WTC11 (cell line): ENCODE measurements at regions not wholly inside any gene's neighbourhood (a gene's known extent, or its start where the extent isn't known, plus 50 kb on each side); places are given as distances from the start of the nearest gene placed in this dataset.

ENCODE experiments used
- ATAC-seq: fragments of 200-7000 bp; cut with Tn5 transposase; 2 replicates; pipeline ENCODE4 v1.10.0; 2021; ENCODE audit warnings: mild to moderate bottlenecking, moderate library complexity
- CTCF ChIA-PET: fragments of 300-600 bp; sonication (Branson Sonifier 250); formaldehyde crosslinking; loops from one replicate; lab custom pipeline; 2021; ENCODE audit warnings: antibody characterized with exemption; lab: Charles Lee
- POLR2A ChIA-PET: fragments of 350-600 bp; sonication (Branson Sonifier 250); formaldehyde crosslinking; loops from one replicate; lab custom pipeline; 2021; ENCODE audit warnings: antibody characterized with exemption; lab: Charles Lee
- DNase-seq: peaks from one replicate; pipeline ENCODE4 v3.0.0; 2021; ENCODE audit warnings: low spot score
- H3K27ac Mint-ChIP-seq: 2 replicates; pipeline ENCODE4 v1.8.0; 2021; ENCODE audit warnings: mixed read lengths
- H3K27me3 Mint-ChIP-seq: 2 replicates; pipeline ENCODE4 v1.8.0; 2021; ENCODE audit warnings: low read depth, mild to moderate bottlenecking, moderate library complexity, mixed read lengths
- H3K36me3 Mint-ChIP-seq: 2 replicates; pipeline ENCODE4 v1.8.0; 2021; ENCODE audit warnings: mixed read lengths
- H3K4me1 Mint-ChIP-seq: 2 replicates; pipeline ENCODE4 v1.8.0; 2022; ENCODE audit warnings: mixed read lengths
- H3K4me3 Mint-ChIP-seq: 2 replicates; pipeline ENCODE4 v1.8.0; 2021; ENCODE audit warnings: mild to moderate bottlenecking, moderate library complexity, mixed read lengths
- H3K9me3 Mint-ChIP-seq: 2 replicates; pipeline ENCODE4 v1.8.0; 2021; ENCODE audit warnings: mixed read lengths
- AFF4 ChIP-seq: sonication (generic); formaldehyde crosslinking; IDR thresholded peaks from 2 replicates; pipeline ENCODE4 v1.8.1; 2023; ENCODE audit warnings: mild to moderate bottlenecking, missing genetic modification reagents, borderline replicate concordance
- CREB1 ChIP-seq: sonication (generic); formaldehyde crosslinking; IDR thresholded peaks from 2 replicates; pipeline ENCODE4 v1.8.0; 2023; ENCODE audit warnings: mild to moderate bottlenecking, missing genetic modification reagents
- CREM ChIP-seq: sonication (generic); formaldehyde crosslinking; IDR thresholded peaks from 2 replicates; pipeline ENCODE4 v1.8.1; 2022; ENCODE audit warnings: mild to moderate bottlenecking, missing genetic modification reagents, moderate library complexity
- E2F5 ChIP-seq: sonication (generic); formaldehyde crosslinking; IDR thresholded peaks from 2 replicates; pipeline ENCODE4 v1.8.1; 2022; ENCODE audit warnings: mild to moderate bottlenecking, moderate library complexity, missing genetic modification reagents
- ELF4 ChIP-seq: sonication (generic); formaldehyde crosslinking; IDR thresholded peaks from 2 replicates; pipeline ENCODE4 v1.8.1; 2022; ENCODE audit warnings: low read depth, mild to moderate bottlenecking, moderate library complexity, missing genetic modification reagents
- EMX1 ChIP-seq: fragments of 250-450 bp; sonication (Bioruptor Pico); IDR thresholded peaks from 2 replicates; pipeline ENCODE4 v1.8.0; 2021; ENCODE audit warnings: mild to moderate bottlenecking
- ETV6 ChIP-seq: sonication (generic); formaldehyde crosslinking; IDR thresholded peaks from 2 replicates; pipeline ENCODE4 v1.8.1; 2022; ENCODE audit warnings: mild to moderate bottlenecking, missing genetic modification reagents
- FOXJ3 ChIP-seq: sonication (generic); formaldehyde crosslinking; IDR thresholded peaks from 2 replicates; pipeline ENCODE4 v1.9.0; 2021; ENCODE audit warnings: missing genetic modification reagents, mild to moderate bottlenecking, borderline replicate concordance
- FOXP1 ChIP-seq: sonication (generic); formaldehyde crosslinking; IDR thresholded peaks from 2 replicates; pipeline ENCODE4 v1.8.0; 2022; ENCODE audit warnings: missing genetic modification reagents, mild to moderate bottlenecking, moderate library complexity, borderline replicate concordance
- GRHL2 ChIP-seq: fragments of 250-450 bp; sonication (Bioruptor Pico); IDR thresholded peaks from 2 replicates; pipeline ENCODE4 v1.8.0; 2022; ENCODE audit warnings: mild to moderate bottlenecking, moderate library complexity; ENCODE audit not compliant: insufficient replicate concordance, severe bottlenecking
- MLX ChIP-seq: sonication (generic); formaldehyde crosslinking; IDR thresholded peaks from 2 replicates; pipeline ENCODE4 v1.8.1; 2023; ENCODE audit warnings: mild to moderate bottlenecking, missing genetic modification reagents, moderate library complexity
- NFYB ChIP-seq: sonication (generic); formaldehyde crosslinking; conservative IDR thresholded peaks from 2 replicates; pipeline ENCODE4 v1.8.0; 2022; ENCODE audit warnings: low read depth, missing genetic modification reagents
- NR1H2 ChIP-seq: sonication (generic); formaldehyde crosslinking; IDR thresholded peaks from 2 replicates; pipeline ENCODE4 v1.9.0; 2021; ENCODE audit warnings: mild to moderate bottlenecking, moderate library complexity, missing genetic modification reagents
- SMAD3 ChIP-seq: sonication (generic); formaldehyde crosslinking; IDR thresholded peaks from 2 replicates; pipeline ENCODE4 v1.8.0; 2022; ENCODE audit warnings: missing genetic modification reagents, mild to moderate bottlenecking, borderline replicate concordance
- SOX15 ChIP-seq: fragments of 250-450 bp; sonication (Bioruptor Pico); IDR thresholded peaks from 2 replicates; pipeline ENCODE4 v1.9.0; 2021; ENCODE audit warnings: mild to moderate bottlenecking
- TEAD4 ChIP-seq: sonication (generic); formaldehyde crosslinking; IDR thresholded peaks from 2 replicates; pipeline ENCODE4 v1.8.0; 2022; ENCODE audit warnings: mild to moderate bottlenecking, missing genetic modification reagents
- ZNF232 ChIP-seq: sonication (generic); formaldehyde crosslinking; IDR thresholded peaks from 2 replicates; pipeline ENCODE4 v1.8.0; 2022; ENCODE audit warnings: mild to moderate bottlenecking, missing genetic modification reagents
- ZNF396 ChIP-seq: fragments of 250-450 bp; sonication (Bioruptor Pico); IDR thresholded peaks from 2 replicates; pipeline ENCODE4 v1.8.0; 2021; ENCODE audit warnings: mild to moderate bottlenecking, moderate library complexity, borderline replicate concordance
- ZNF423 ChIP-seq: fragments of 250-450 bp; sonication (Bioruptor Pico); IDR thresholded peaks from 2 replicates; pipeline ENCODE4 v2.1.2; 2022; ENCODE audit warnings: mild to moderate bottlenecking, moderate library complexity
- ZNF671 ChIP-seq: fragments of 250-450 bp; sonication (Bioruptor Pico); IDR thresholded peaks from 2 replicates; pipeline ENCODE4 v1.8.0; 2021; ENCODE audit warnings: mild to moderate bottlenecking
- ZSCAN18 ChIP-seq: fragments of 250-450 bp; sonication (Bioruptor Pico); IDR thresholded peaks from 2 replicates; pipeline ENCODE4 v2.1.2; 2022; ENCODE audit warnings: mild to moderate bottlenecking, moderate library complexity
- TF ChIP-seq, protein P1 (sequence below): sonication (generic); formaldehyde crosslinking; conservative IDR thresholded peaks from 2 replicates; pipeline ENCODE4 v1.8.1; 2023; ENCODE audit warnings: mild to moderate bottlenecking, low read depth, missing genetic modification reagents, moderate library complexity
- TF ChIP-seq, protein P2 (sequence below): sonication (generic); formaldehyde crosslinking; IDR thresholded peaks from 2 replicates; pipeline ENCODE4 v1.8.0; 2022; ENCODE audit warnings: mild to moderate bottlenecking, missing genetic modification reagents
- TF ChIP-seq, protein P3 (sequence below): sonication (generic); formaldehyde crosslinking; IDR thresholded peaks from 2 replicates; pipeline ENCODE4 v1.8.1; 2023; ENCODE audit warnings: mild to moderate bottlenecking, missing genetic modification reagents

DNA sequence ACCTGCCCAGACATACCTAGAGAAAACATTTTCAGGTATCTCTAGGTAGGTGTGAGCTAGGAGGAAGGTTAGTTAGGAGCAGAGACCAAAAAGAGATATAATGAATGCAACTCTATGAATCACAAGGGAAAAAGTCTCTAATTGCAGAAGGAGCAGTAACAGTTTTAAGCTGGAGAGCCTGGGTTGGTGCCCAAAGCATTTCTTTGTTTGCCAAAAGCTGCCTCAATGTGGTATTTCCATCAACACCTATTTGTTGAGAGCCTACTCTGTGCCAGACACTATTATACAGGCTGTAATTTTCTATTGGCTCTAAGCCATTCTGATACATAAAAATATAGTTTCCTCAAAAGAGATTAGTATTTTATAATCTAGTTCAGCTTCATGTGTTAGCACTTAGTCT is 141.6 kb downstream of the UBE2E3 start:
- H3K27ac Mint-ChIP-seq: no peak overlapping the region
- POLR2A ChIA-PET: no interaction called here
- no peaks in the 10 kb centered on the region for H3K27me3 Mint-ChIP-seq
- no peak overlapping the region for H3K4me3 Mint-ChIP-seq
- CTCF ChIA-PET: no interaction called here
- ATAC-seq (no peak), DNase-seq (no peak)
- H3K36me3 Mint-ChIP-seq: no peaks in the 10 kb centered on the region
- no peaks in the 10 kb centered on the region for H3K9me3 Mint-ChIP-seq
- TF ChIP-seq FOXP1 (CRISPR knock-in tag): no peak
- no peak for TF ChIP-seq SOX15 (CRISPR knock-in tag)
- no peak for TF ChIP-seq NR1H2 (CRISPR knock-in tag)
- TF ChIP-seq, protein P1, sequence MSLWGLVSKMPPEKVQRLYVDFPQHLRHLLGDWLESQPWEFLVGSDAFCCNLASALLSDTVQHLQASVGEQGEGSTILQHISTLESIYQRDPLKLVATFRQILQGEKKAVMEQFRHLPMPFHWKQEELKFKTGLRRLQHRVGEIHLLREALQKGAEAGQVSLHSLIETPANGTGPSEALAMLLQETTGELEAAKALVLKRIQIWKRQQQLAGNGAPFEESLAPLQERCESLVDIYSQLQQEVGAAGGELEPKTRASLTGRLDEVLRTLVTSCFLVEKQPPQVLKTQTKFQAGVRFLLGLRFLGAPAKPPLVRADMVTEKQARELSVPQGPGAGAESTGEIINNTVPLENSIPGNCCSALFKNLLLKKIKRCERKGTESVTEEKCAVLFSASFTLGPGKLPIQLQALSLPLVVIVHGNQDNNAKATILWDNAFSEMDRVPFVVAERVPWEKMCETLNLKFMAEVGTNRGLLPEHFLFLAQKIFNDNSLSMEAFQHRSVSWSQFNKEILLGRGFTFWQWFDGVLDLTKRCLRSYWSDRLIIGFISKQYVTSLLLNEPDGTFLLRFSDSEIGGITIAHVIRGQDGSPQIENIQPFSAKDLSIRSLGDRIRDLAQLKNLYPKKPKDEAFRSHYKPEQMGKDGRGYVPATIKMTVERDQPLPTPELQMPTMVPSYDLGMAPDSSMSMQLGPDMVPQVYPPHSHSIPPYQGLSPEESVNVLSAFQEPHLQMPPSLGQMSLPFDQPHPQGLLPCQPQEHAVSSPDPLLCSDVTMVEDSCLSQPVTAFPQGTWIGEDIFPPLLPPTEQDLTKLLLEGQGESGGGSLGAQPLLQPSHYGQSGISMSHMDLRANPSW (CRISPR knock-in tag): no peak
- TF ChIP-seq CREB1 (CRISPR knock-in tag): no peak
- TF ChIP-seq AFF4 (CRISPR knock-in tag): no peak
- no peak for TF ChIP-seq ZNF232
- TF ChIP-seq ZNF396 (CRISPR knock-in tag): no peak
- TF ChIP-seq CREM: no peak
- TF ChIP-seq EMX1 (CRISPR knock-in tag): no peak
- no peak for TF ChIP-seq ZNF423 (CRISPR knock-in tag)
- no peak for TF ChIP-seq TEAD4
- TF ChIP-seq FOXJ3 (CRISPR knock-in tag): no peak
- TF ChIP-seq, protein P2, sequence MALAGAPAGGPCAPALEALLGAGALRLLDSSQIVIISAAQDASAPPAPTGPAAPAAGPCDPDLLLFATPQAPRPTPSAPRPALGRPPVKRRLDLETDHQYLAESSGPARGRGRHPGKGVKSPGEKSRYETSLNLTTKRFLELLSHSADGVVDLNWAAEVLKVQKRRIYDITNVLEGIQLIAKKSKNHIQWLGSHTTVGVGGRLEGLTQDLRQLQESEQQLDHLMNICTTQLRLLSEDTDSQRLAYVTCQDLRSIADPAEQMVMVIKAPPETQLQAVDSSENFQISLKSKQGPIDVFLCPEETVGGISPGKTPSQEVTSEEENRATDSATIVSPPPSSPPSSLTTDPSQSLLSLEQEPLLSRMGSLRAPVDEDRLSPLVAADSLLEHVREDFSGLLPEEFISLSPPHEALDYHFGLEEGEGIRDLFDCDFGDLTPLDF (CRISPR knock-in tag): no peak
- no peak for TF ChIP-seq ZSCAN18 (CRISPR knock-in tag)
- TF ChIP-seq GRHL2: no peak
- H3K4me1 Mint-ChIP-seq: peaks cover 10% of the 10 kb centered on the region

GRCh38 chr2:181122601-181123000 is 142.2 kb downstream of the UBE2E3 start:
- no peaks in the 10 kb centered on the region for H3K9me3 Mint-ChIP-seq
- H3K27ac Mint-ChIP-seq: no peak overlapping the region
- H3K27me3 Mint-ChIP-seq: no peaks in the 10 kb centered on the region
- CTCF ChIA-PET: no interaction called here
- H3K36me3 Mint-ChIP-seq: no peaks in the 10 kb centered on the region
- ATAC-seq (no peak), DNase-seq (no peak)
- H3K4me1 Mint-ChIP-seq: peaks cover 10% of the 10 kb centered on the region
- no peak overlapping the region for H3K4me3 Mint-ChIP-seq
- POLR2A ChIA-PET: no interaction called here
- no peak for TF ChIP-seq ELF4
- no peak for TF ChIP-seq SMAD3 (CRISPR knock-in tag)
- no peak for TF ChIP-seq MLX (CRISPR knock-in tag)
- TF ChIP-seq E2F5 (CRISPR knock-in tag): no peak
- TF ChIP-seq, protein P3, sequence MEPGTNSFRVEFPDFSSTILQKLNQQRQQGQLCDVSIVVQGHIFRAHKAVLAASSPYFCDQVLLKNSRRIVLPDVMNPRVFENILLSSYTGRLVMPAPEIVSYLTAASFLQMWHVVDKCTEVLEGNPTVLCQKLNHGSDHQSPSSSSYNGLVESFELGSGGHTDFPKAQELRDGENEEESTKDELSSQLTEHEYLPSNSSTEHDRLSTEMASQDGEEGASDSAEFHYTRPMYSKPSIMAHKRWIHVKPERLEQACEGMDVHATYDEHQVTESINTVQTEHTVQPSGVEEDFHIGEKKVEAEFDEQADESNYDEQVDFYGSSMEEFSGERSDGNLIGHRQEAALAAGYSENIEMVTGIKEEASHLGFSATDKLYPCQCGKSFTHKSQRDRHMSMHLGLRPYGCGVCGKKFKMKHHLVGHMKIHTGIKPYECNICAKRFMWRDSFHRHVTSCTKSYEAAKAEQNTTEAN: no peak
- TF ChIP-seq ETV6 (CRISPR knock-in tag): no peak
- TF ChIP-seq NFYB (CRISPR knock-in tag): no peak
- no peak for TF ChIP-seq ZNF671
